ENCODE measurements at regions not wholly inside any gene's neighbourhood (a gene's known extent, or its start where the extent isn't known, plus 50 kb on each side); places are given as distances from the start of the nearest gene placed in this dataset.

DNA sequence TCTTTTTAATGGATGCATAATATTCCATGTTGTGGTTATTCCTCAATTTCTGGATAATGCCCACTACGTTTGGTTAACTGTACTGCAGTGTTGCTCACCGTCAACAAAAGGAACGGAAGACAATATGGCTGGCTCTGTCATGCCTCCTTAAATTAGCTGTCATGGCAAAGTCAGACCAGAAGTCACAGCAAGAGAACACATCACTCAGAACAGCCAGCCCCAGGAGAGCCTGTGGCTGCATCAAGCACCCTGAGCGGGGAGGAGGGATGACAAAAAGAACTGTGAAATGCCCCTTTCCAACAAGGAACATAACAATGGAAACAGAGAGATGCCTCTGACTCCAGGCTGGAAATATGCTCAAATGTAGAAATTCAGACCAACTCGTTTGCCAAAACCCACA is 366.0 kb upstream of the ZNF507 start:
- Histone ChIP-seq H4K20me1 (ENCODE audit: control insufficient read depth, insufficient read depth, low read depth, low read length) (no peaks in the 10 kb centered on the region), H3K9me2 (replicated peaks; ENCODE audit: control insufficient read depth, low read length) (no peaks in the 10 kb centered on the region), H3K4me3 (ENCODE audit: low read length) (no peak overlapping the region), H3F3A (ENCODE audit: control insufficient read depth, insufficient read depth) (no peaks in the 10 kb centered on the region), H3K27me3 (ENCODE audit: control insufficient read depth, low read length) (no peaks in the 10 kb centered on the region), H3K36me3 (ENCODE audit: control insufficient read depth, low read length) (no peaks in the 10 kb centered on the region), H3K9me3 (ENCODE audit: control insufficient read depth, insufficient read depth, low read length) (no peaks in the 10 kb centered on the region), H3K4me1 (ENCODE audit: control insufficient read depth, low read length) (no peaks in the 10 kb centered on the region), H3K27ac (ENCODE audit: low read depth, low read length) (no peak overlapping the region), H3K79me2 (ENCODE audit: control insufficient read depth, low read length) (no peaks in the 10 kb centered on the region), H3K4me2 (ENCODE audit: low read length) (no peak overlapping the region)
- TF ChIP-seq EZH2phosphoT487 (IDR thresholded peaks at IDR 0.05; ENCODE audit: borderline replicate concordance, low read length): no peak
- TF ChIP-seq, protein P1, sequence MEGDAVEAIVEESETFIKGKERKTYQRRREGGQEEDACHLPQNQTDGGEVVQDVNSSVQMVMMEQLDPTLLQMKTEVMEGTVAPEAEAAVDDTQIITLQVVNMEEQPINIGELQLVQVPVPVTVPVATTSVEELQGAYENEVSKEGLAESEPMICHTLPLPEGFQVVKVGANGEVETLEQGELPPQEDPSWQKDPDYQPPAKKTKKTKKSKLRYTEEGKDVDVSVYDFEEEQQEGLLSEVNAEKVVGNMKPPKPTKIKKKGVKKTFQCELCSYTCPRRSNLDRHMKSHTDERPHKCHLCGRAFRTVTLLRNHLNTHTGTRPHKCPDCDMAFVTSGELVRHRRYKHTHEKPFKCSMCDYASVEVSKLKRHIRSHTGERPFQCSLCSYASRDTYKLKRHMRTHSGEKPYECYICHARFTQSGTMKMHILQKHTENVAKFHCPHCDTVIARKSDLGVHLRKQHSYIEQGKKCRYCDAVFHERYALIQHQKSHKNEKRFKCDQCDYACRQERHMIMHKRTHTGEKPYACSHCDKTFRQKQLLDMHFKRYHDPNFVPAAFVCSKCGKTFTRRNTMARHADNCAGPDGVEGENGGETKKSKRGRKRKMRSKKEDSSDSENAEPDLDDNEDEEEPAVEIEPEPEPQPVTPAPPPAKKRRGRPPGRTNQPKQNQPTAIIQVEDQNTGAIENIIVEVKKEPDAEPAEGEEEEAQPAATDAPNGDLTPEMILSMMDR (IDR thresholded peaks at IDR 0.05; ENCODE audit: low read depth, low read length, poor library complexity, severe bottlenecking): no peak

DNA sequence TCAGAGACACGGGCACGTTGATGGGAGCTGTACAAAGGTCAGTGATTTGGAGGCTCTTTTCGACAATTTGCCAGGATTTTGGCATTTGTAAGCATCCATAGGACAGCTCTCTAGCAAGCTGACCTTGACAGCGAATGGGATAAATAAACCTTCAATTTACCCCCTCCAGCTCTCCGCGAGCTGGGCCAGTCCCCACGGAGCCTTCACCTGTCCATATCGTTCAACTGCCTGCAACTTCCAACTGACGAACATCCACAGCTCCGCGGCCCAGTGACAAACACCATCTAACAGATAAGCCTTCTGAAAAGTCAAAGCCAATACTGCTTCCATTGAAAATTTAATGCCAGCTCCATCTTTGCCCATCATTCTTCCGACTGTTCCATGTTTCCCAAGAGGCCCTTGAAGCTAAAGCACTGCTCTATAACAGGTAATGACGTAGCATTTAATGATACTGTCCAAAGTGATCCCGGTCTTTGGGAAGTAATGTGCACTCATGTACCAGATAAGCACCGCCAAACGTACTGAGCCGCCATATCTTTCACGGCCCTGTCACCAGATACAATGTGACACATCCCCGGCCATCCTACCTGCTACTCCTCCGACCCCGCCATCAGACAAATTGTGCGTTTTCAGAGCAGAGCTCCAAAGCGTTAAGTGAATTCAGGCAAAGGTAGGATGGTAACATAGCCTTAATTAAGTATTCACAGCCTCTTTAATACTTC is 365.3 kb upstream of the ZNF507 start:
- Histone ChIP-seq H3K4me2 (ENCODE audit: low read length) (no peak overlapping the region), H3K79me2 (ENCODE audit: control insufficient read depth, low read length) (no peaks in the 10 kb centered on the region), H4K20me1 (ENCODE audit: control insufficient read depth, insufficient read depth, low read depth, low read length) (no peaks in the 10 kb centered on the region), H3F3A (ENCODE audit: control insufficient read depth, insufficient read depth) (no peaks in the 10 kb centered on the region), H3K9me3 (ENCODE audit: control insufficient read depth, insufficient read depth, low read length) (no peaks in the 10 kb centered on the region), H3K4me3 (ENCODE audit: low read length) (no peak overlapping the region), H3K27ac (ENCODE audit: low read depth, low read length) (no peak overlapping the region), H3K4me1 (ENCODE audit: control insufficient read depth, low read length) (no peaks in the 10 kb centered on the region), H3K9me2 (replicated peaks; ENCODE audit: control insufficient read depth, low read length) (no peaks in the 10 kb centered on the region), H3K27me3 (ENCODE audit: control insufficient read depth, low read length) (no peaks in the 10 kb centered on the region), H3K36me3 (ENCODE audit: control insufficient read depth, low read length) (no peaks in the 10 kb centered on the region)
- TF ChIP-seq, protein P1 (IDR thresholded peaks at IDR 0.05; ENCODE audit: low read depth, low read length, poor library complexity, severe bottlenecking): no peak
- TF ChIP-seq EZH2phosphoT487 (IDR thresholded peaks at IDR 0.05; ENCODE audit: borderline replicate concordance, low read length): no peak

DNA sequence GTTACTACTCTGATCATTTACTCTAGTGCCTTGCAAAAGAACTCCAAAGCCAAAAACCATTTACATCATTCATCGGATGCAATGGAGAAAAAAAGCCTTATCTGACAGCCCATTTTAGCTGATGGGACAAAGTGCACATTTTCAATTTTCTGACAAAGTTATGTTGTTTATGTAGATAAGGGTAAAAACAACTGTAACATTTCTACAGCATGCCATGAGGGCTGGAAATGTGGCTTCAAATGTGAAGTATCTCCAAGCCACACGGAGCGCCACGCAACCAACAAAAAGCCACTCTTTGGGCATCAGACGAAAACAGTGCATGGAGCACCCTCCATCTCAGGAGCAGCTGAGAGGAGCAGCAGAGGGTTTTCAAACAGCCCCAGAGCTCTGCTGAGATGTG is 364.6 kb upstream of the ZNF507 start:
- H3K9me3 ChIP-seq (ENCODE audit: control insufficient read depth, insufficient read depth, low read length): no peaks in the 10 kb centered on the region
- TF ChIP-seq, protein P1 (IDR thresholded peaks at IDR 0.05; ENCODE audit: low read depth, low read length, poor library complexity, severe bottlenecking): no peak
- TF ChIP-seq EZH2phosphoT487 (IDR thresholded peaks at IDR 0.05; ENCODE audit: borderline replicate concordance, low read length): no peak
- H3K79me2 ChIP-seq (ENCODE audit: control insufficient read depth, low read length): no peaks in the 10 kb centered on the region
- H3K36me3 ChIP-seq (ENCODE audit: control insufficient read depth, low read length): no peaks in the 10 kb centered on the region
- no peak overlapping the region for H3K4me3 ChIP-seq (ENCODE audit: low read length)
- H3K4me1 ChIP-seq (ENCODE audit: control insufficient read depth, low read length): no peaks in the 10 kb centered on the region
- no peaks in the 10 kb centered on the region for H3K27me3 ChIP-seq (ENCODE audit: control insufficient read depth, low read length)
- no peak overlapping the region for H3K27ac ChIP-seq (ENCODE audit: low read depth, low read length)
- H3K9me2 ChIP-seq (replicated peaks; ENCODE audit: control insufficient read depth, low read length): no peaks in the 10 kb centered on the region
- H3F3A ChIP-seq (ENCODE audit: control insufficient read depth, insufficient read depth): no peaks in the 10 kb centered on the region
- no peak overlapping the region for H3K4me2 ChIP-seq (ENCODE audit: low read length)
- H4K20me1 ChIP-seq (ENCODE audit: control insufficient read depth, insufficient read depth, low read depth, low read length): no peaks in the 10 kb centered on the region
